Kidney capillary endothelial cell (primary cell): ENCODE measurements at regions not wholly inside any gene's neighbourhood (a gene's known extent, or its start where the extent isn't known, plus 50 kb on each side); places are given as distances from the start of the nearest gene placed in this dataset.
"Not testable (repeated sequence)": the region's sequence is repeated elsewhere in the genome, so short reads cannot be mapped to it uniquely, and the experiment has no call there.

Source experiments
- DNase-seq: peaks from one replicate; pipeline ENCODE4 v3.0.0-alpha.2; 2018; ENCODE audit warnings: low spot score

DNA sequence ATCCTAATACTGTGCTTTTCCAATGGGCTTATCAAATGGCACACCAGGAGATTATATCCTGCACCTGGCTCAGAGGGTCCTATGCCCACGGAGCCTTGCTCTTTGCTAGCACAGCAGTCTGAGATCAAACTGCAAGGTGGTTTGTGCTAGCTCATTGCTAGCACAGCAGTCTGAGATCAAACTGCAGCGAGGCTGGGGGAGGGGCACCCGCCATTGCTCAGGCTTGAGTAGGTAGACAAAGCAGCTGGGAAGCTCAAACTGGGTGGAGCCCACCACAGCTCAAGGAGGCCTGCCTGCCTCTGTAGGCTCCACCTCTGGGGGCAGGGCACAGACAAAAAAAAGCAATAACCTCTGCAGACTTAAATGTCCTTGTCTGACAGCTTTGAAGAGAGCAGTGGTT lies 116.0 kb upstream of the ETV3 start:
- DNase-seq = not testable (repeated sequence)

DNA sequence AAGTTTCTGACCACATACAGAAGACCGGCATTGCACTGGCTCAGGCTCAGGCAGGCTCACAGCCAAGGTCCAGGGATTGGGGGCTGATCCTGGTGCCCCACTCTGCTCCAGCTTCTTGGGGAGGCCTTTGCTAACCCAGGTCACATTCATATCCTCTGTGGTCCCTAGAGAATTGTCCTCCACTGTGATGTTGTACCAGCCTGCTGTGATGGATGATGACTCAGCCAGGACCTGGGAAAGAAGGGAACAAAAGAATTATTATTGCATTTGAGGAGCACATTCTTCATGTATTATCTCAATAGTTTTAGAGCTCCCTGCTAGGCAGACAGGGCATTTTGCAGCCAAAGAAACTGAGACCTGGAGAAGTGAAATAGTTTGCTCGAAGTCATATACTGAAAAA lies 114.3 kb upstream of the ETV3 start:
- no peak for DNase-seq

DNA sequence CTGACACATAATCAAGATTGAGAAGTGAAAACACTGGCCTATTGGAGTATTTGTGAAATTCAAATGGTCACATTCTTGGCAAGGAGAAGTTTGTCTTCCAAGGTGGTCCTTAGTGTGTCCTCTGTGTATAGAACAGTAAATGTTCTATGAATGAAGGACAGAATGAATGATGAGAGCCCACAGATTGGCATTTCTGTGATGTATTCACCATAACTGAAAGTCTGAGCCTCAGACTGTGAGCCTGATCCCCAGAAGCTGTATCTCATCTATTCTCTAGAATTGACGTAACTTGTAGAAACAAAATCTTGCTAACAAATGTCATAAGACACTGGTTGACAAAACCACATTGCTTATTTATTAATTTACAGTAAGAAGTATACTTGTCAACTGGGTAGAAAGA lies 111.5 kb upstream of the ETV3 start:
- no peak for DNase-seq

DNA sequence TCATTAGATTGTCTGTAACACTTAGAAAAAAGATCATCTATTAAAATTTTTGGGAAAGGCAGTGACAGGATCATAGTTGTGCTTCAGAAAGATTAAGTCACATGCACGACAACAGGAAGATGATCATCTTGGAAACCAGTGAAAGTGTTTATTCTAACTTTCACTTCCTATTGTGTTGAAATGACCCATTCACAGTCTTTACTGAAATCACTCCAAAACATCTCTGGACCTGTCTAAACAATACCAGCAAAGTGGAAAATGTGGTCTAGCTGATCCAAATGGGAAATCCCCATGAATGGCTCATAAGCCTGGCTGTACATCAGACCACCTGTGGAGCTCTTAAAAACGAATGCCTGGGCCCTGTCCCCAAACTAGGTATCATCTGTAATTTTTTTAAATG lies 111.1 kb upstream of the ETV3 start:
- DNase-seq = no peak

DNA sequence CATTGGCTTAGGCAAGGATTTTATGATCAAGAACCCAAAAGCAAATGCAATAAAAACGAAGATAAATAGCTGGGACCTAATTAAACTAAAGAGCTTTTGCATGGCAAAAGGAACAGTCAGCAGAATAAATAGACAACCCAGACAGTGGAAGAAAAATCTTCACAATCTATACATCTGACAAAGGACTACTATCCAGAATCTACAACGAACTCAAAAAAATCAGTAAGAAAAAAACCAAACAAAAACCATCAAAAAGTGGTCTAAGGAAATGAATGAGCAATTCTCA lies 109.5 kb upstream of the ETV3 start:
- not testable (repeated sequence) for DNase-seq

DNA sequence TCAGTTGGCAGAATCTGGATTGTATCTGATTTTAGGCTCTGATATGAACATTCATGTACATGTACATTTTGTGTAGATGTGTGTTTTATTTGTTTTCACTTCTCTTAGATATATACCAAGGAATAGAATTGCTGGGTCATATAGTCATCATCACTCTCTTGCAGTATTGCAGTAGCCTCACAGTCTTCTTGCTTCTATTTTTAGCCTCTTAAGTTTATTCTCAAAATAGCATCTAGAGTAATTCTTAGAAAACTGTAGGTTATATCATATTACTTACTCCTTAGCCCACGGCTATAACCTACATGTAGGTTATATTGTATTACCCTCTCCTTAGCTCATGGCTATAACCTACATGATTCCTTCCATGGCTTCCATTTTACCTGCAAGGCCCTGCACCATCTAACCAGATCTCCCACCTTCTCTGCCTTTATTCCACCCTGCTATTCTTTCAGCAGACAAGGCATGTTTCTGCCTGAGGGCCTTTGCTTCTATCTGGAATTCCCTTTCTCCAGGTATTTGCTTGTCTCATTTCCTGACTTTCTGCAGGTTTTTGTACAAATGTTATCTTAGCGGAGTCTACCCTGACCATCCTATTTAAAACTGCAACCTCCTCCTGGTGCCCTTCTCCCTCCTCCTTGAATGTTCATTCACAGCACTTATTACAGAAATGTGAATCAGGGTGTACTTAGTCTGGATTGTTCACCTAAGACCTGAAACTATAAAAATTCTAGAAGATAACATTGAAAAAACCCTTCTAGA lies 109.0 kb upstream of the ETV3 start:
- DNase-seq = no peak

DNA sequence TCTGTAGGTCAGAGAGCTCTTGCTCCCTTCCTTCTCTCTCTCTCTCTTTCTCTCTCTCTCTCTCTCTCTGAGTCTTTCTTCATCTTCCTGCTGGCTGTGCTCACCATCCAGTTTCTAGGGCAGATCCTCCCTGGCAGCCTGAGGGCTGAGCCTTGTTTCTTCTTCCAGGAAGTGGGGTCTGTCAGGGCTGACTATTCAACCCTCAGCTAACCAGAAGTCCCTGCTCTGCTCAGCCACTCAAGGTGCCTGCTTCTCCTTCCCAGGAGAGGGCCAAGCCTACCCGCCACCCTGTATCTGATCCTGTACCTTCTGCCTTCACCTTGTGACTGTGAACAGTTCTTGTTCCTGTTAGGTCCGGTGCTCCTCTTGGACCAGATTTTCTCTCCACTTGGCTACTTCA lies 107.6 kb upstream of the ETV3 start:
- DNase-seq = no peak

DNA sequence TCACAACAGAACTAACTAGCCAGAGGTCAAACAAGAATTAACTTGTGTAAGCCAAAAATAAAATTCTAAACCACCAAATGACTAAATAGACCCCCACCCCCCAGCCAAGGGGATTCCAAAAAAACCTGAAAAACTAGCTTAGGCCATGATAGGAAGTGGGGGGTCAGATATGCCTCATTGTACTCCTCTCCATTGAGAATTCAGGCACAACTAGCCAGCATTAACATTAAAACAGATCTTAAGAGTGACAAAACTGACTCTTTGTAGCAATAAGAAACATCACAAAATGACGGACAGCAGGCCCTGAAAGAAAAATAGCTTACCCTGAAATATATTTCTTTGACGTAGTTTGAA lies 103.0 kb upstream of the ETV3 start:
- DNase-seq = no peak

DNA sequence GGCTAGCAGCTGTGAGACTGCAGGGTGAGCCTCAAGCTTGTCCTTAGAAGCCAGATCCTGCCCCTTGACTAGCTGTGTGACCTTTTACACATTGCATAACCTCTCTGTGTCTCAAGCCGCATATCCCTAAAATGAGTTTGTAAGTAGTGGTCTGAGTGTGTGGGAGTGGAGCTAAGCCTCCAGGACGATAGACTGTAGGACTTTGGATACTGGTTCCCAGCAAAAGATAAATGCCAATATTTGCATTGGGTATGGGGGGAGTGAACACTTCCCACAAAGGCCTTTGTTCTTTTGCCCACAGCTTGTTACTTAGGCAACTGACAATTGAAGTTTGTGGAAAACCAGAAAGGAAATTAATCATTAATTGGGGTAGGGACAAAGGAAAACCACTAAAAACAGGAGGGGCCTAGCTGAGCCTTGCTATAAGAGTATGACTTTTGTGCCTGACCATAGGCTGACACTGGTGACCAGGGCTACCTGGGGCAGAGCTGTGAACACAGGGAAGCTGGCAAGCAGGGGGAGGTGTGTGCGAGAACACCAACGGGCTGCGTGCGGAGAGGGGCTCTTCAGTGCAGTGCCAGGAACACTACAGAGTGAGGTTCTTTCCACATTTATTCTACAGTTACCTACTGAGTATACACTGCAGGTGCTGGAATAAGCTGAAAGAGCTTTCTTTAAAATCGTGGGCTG lies 102.4 kb upstream of the ETV3 start:
- DNase-seq = no peak

DNA sequence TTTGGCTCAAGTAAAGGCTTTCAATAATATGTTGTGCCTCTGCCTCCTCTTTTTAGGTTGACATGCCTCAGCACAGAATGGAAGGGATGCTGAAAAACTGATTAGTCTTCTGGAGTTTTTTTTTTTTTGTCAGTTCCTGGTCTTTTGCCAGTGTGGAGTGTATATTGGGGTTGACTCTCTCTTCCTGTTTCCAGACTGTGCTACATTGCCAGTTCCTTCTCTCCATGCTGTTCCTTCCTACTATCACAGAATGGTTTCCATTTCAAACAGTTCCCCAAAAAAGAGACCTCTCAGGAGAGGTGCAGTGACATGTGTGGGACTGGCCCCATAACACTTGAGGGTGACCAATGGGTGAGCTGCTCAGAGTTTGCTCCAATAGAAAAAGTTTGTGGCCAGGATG lies 101.7 kb upstream of the ETV3 start:
- no peak for DNase-seq

DNA sequence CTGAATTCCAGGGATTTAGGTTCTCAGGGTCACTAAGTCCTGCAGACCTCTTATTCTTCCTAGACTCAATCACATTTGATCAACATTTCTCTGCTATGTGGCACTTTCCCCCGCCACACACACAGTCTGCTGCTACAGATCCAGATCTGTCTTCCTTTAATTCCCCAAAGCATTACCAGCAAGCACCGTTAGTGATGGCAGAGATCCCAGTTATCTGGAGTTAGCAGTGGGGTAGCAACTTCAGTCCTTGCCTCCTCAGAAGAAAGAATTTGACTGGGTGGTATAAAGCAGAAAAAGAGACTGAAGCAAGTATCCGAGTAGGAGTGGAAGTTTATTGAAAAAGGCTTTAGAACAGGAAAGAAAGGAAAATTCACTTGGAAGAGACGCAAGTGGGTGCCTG lies 100.4 kb upstream of the ETV3 start:
- DNase-seq = no peak

DNA sequence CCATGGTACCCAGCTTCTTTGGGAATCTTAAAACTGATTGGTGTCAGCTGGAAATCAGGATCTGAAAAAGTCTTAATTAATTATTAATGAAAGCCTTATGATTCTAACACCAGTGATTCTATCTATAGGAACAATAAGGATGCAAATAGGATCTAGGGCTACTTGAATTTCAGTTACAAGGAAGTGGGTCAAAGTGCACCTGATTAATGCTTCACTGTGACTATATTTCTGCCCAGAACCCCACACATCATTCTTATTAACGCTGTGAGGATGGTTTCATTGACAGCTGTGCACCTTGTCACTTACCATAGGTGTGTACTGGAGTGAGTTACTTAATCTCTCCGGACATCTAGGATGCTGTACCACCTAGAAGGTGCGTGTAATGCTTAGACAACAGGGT lies 99.8 kb upstream of the ETV3 start:
- no peak for DNase-seq

DNA sequence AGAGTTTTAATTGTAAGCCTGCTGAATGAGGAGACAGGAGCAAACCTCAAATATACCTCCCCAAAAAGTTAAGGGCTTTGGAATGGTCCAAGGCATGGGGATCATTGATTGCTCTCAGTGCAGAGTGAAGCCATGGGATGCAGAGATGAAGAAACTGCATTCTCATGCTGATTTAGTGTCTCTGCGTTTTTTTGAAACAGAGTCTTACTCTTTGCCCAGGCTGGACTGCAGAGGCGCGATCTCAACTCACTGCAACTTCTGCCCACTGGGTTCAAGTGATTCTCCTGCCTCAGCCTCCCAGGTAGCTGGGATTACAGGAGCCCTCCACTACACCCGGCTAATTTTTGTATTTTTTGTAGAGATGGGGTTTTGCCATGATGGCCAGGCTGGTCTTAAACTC lies 99.3 kb upstream of the ETV3 start:
- no peak for DNase-seq

DNA sequence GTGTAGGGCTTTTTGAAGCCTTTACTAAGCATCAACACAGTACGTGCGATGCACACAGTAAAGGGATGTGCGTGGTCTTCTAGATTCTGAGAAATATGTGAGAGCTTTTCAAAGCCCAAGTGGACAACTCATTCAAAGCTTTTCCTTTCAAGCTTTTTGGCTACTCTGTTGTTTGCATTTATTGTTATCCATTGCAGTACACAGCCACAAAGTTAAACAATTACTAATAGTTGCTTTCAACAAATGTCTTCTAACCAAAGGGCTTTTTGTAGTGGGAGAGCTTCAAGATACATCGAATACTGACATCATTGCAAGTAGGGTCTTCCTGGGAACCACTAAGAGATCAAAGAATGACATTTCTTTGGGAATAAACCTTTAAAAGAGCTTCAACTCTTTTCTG lies 97.9 kb upstream of the ETV3 start:
- no peak for DNase-seq

DNA sequence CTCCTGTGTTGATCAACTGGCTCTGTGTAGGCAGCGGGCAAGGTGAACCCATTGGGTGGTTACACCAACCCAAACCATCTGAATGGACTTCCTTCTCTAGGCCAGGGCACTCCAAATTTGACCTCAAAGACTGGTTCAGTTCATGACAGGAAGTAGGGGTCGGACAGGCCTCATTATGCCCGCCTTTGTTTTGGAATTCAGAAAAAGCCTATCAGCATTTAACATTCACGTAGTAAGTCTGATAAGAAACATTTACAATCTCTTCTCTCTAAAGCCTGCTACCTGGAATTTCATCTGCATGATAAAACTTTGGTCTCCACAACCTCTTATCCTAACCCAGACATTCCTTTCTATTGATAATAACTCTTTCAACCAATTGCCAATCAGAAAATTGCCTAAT lies 97.1 kb upstream of the ETV3 start:
- no peak for DNase-seq

DNA sequence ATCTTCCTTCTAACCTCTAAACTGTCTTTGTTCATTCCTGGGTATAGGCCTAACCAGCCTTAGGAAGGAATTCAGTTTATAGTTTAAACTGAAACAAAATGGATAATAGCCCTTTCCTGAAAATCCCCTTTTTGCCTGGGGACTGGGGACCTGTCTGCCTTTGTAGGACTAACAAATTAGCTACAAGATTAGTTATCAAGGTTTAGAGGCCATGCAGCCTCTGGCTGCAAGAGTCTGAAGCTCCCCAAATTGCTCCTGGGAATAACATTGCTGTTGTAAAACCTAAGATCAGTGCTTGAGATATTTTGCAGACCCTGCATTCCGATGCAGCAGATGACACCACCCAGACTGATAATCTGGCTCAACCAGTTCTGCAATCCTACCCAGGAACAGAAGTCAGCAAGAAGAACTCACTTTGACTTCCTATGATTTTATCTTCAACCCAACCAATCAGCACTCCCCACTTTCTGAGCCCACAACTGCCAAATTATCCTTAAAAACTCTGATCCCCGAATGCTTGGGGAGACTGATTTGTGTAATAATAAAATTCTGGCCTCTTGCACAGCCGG lies 96.6 kb upstream of the ETV3 start:
- no peak for DNase-seq

DNA sequence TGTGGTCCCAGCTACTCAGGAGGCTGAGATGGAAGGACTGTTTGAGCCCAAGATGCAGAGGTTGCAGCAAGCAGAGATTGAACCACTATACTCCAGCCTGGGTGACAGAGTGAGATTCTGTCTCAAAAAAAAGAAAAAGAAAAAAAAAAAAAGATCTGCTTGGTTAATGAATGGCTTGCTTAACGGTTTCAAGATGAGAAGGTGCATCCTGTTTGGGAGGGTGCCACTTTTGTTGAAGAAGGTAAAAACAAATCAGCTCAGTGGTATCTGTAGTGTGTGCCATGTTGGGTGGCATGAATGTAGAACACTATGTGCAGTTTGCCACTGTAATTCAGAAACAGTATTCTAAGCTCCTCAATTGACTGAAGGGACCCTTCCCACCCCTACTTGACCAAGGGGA lies 94.9 kb upstream of the ETV3 start:
- DNase-seq = no peak

DNA sequence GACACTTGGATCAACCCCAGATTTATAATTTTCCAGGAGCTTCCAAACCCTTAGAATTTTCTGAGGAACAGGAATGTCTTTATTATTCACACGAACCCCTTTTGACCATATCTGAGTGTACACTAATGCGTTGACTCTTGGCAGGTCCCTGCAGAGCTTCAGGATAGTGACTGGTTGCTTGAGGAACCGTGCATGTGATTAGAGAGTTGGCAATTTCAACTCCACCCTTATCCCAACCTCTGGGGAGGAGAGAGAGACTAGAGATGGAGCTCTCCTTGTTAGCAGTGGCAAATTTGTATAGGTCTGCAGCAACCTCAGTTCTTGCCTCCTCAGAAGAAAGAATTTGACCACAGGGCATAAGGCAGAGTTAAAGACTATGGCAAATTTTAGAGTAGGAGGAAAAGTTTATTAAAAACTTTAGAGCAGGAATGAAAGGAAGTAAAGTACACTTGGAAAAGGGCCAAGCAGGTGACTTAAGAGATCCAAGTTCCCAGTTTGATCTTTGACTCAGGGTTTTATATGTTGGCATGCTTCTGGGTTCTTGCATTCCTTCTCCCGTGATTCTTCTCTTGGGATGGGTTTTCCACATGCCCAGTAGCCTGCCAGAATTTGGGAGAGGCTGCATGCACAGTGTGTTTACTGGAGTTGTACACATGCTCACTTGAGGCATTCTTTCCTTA lies 93.8 kb upstream of the ETV3 start:
- DNase-seq = no peak

DNA sequence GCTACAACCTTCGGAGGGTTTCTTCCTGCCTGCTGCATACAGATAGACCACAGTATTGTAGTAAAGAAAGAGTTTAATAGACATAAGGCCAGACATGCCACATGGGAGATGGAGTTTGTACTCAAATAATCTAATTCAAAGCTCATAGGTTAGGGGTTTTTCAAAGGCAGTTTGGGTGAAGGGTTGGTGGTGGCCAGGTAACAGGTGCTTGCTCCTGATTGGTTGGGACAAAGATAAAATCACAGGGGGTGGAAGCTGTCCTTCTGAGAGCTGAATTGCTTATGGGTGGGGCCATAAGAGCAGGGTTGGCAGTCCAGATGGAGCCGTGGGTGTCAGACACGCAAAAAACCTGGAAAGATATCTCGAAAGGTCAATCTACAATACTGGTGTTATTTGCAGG lies 92.3 kb upstream of the ETV3 start:
- DNase-seq = no peak

DNA sequence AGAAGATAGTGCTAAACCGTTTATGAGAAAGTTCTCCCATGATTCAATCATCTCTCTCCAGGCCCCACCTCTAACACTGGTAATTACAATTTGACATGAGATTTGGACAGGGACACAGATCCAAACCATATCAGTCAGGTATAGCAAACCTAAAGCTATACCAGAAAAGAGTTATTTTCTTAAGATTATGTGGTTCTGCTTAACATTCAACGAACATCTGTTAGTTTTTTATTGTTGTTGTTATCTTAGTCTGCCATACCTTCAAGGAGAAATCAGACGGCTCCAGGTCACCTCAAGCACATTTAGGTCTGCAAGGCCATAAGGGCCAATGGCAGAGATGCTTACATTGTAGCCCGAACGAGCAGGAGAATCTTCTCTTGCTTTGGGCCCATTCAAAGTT lies 89.5 kb upstream of the ETV3 start:
- no peak for DNase-seq

DNA sequence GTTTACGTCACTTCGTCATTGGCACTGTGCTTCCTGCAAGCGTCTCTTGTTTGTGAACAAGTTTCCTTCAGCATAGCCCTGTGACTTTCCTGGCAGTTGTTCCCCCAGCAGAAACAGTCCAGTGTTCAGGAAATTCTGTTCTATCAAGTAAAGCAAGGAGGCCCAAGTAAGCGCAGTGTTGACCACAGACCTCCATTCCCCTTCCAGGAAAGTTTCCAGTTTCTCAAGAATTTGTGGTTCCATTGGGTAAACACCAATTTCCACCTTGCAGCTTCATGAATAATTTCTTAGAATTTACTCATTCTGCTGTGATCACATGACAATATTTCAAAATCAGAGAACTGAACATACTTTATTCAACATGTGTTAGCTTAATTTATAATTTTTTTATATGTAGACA lies 88.5 kb upstream of the ETV3 start:
- no peak for DNase-seq

DNA sequence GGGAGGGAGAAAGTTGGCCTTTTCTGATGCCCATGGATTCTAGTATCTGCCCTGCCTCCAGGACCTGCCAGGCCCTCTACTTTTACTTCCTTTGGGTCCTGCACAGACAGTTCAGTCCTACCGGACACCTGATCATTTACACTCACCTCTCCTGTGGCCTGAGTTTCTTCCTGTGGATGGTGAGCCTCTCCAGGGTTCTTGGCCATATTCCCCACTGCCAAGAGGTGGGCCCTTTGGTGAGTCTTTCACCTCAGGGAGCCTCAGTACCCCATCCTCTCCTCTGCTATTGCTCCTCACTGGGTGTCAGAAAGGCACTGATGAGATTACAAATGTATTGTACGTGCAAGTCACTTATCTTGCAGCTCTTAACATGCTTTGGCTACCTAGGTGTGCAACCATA lies 81.4 kb upstream of the ETV3 start:
- DNase-seq = no peak

DNA sequence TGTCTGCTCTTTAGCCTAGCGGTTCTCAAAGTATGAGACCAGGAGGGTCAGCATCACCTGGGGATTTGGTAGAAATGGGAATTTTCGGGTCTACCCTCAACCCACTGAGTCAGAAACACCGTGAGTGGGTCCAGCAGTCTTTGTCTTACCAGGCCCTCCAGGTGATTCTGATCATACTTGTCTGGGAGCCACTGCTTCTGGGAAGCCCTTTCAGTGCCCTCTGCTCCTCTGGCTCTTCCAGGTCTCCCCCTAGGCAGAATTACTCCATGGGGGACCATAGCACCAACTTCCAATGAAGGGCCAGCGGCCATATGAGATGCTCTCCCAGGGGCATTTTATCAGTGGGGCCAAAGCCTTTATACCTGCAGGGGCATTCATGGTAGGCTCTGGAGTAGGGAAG lies 81.0 kb upstream of the ETV3 start:
- DNase-seq = no peak

DNA sequence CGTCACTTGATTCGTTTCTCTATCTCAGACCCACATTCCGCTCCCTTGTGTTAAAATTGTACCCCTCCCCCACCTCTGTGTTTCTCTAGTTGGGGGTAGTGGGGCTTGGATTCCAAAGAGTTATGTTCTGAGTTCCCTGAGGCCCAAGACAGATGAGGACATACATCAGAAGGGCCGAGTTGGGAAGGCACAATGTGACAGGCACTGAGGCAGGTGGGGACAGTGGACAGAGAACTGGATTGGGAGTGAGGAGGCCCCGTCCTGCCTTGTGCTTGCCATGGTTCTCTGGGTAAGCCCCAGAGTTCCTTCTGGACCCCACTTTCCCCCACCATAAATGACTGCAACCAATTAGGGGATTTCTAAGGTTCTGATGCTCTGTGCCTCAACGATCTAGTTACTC lies 80.5 kb upstream of the ETV3 start:
- DNase-seq = no peak
